ENCODE measurements at regions not wholly inside any gene's neighbourhood (a gene's known extent, or its start where the extent isn't known, plus 50 kb on each side); places are given as distances from the start of the nearest gene placed in this dataset.
"Not testable (repeated sequence)": the region's sequence is repeated elsewhere in the genome, so short reads cannot be mapped to it uniquely, and the experiment has no call there.

DNA sequence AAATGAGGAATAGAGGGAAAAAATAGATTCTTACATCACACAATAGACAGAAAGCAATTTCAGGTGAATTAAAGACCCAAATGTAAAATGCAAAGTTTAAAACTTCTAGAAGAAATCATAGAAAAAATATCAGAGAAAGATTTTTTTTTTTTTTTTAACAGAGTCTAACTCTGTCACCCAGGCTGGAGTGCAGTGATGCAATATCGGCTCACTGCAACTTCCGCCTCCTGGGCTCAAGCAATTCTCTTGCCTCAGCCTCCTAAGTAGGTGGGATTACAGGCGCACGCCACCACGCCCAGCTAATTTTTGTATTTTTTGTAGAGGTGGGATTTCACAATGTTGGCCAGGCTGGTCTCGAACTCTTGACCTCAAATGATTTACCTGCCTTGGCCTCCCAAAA is 141.8 kb downstream of the COPRS start:
- not testable (repeated sequence) for DNase-seq (ENCODE audit: low spot score); FAIRE-seq

DNA sequence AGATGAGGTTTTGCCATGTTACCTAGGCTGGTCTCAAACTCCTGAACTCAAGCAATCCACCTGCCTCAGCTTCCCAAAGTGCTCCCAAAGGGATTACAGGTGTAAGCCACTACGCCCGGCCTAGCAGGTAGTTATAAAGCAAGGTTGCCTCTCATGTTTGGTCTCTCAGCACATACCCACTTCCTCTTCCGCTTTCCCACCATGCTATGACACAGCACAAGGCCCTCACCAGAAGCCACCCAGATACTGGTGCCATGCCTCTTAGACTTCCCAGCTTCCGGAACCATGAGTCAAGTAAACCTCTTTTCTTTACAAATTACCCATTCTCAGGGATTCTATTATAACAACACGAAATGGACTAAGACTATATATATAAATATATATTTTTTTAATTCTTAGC is 143.6 kb downstream of the COPRS start:
- FAIRE-seq = no peak
- DNase-seq (ENCODE audit: low spot score) = no peak

DNA sequence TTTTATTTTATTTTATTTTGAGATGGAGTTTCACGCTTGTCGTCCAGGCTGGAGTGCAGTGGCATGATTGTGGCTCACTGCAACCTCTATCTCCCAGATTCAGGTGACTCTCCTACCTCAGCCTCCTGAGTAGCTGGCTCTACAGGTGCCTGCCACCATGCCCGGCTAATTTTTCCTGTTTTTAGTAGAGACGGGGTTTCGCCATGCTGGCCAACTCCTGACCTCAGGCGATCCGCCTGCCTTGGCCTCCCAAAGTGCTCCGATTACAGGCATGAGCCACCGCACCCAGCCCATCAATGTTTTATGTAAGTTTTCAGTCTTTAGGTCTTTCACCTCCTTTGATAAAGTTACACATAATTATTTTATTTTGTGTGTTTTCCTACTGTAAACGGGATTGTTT is 154.6 kb downstream of the COPRS start:
- FAIRE-seq (no peak), DNase-seq (ENCODE audit: low spot score) (no peak)

- no peak for FAIRE-seq
- no peak for DNase-seq (ENCODE audit: low spot score)
Measured at GRCh38 chr17:31702041-31702440, 157.0 kb downstream of the COPRS start.

DNA sequence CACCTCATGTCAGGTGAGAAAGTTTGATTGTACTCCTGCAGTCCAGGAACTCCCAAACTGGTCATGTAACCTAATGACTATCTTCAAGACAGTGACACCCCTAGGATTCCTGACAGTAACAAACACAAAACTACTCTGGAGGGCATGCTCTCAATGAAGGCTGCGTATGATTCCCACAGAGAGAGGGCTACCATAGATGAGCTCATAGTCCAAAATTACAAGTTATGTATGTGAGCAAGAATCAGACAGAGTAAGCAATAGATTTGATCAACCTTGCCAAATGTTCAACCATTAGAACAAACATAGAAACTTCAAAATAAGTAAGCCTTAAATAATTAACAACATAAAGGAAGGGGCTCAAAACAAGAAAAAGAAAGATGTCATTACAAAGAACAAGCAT is 158.1 kb downstream of the COPRS start:
- no peak for FAIRE-seq

DNA sequence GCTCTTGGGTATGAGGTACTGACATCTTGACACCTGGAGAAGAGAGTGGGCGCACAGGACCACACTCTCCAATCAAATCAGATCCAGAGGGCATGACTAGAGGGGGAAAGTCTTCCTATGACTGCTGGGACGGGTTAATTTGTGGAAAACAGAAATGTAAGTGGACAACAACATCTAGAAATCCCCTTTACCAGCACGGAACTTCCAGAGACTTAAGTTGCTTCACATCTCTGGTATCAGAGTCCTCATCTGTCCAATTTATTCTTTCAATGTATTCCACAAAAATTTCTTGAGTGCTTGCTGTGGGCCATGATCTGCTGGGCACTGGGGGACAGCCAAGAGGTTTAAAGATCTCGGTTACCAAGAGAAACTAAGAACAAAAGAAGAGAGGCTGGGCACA is 159.2 kb downstream of the COPRS start:
- no peak for DNase-seq (ENCODE audit: low spot score)
- no peak for FAIRE-seq

More for the DNA sequence above, 158.1 kb downstream of the COPRS start:
- DNase-seq (ENCODE audit: low spot score) = no peak

GRCh38 chr17:31699281-31699680 is 159.8 kb downstream of the COPRS start:
- DNase-seq (ENCODE audit: low spot score) = no peak

DNA sequence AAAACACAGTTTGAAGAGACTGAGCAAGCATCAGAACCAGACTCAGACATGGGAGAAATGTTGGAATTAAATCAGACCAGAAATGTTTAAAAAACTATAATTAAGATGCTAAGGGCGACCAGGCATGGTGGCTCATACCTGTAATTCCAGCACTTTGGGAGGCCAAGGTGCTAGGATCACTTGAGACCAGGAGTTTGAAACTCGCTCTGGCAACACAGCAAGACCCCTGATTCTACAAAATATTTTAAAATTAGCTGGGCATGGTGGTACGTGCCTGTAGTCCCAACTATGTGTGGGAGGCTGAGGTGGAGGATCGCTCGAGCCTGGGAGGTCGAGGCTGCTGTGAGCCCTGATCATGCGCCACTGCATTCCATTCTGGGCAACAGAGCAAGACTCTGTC is 160.3 kb downstream of the COPRS start:
- DNase-seq (ENCODE audit: low spot score) = no peak
- FAIRE-seq = no peak

More at GRCh38 chr17:31699281-31699680, 159.8 kb downstream of the COPRS start:
- no peak for FAIRE-seq

- DNase-seq (ENCODE audit: low spot score) = no peak
- FAIRE-seq = no peak
Measured at GRCh38 chr17:31697838-31698237, 161.2 kb downstream of the COPRS start.

- FAIRE-seq (no peak), DNase-seq (ENCODE audit: low spot score) (no peak)
Measured at GRCh38 chr17:31696703-31697325, 162.2 kb downstream of the COPRS start.

- no peak for FAIRE-seq
- no peak for DNase-seq (ENCODE audit: low spot score)
Measured at GRCh38 chr17:31696184-31696602, 162.9 kb downstream of the COPRS start.

DNA sequence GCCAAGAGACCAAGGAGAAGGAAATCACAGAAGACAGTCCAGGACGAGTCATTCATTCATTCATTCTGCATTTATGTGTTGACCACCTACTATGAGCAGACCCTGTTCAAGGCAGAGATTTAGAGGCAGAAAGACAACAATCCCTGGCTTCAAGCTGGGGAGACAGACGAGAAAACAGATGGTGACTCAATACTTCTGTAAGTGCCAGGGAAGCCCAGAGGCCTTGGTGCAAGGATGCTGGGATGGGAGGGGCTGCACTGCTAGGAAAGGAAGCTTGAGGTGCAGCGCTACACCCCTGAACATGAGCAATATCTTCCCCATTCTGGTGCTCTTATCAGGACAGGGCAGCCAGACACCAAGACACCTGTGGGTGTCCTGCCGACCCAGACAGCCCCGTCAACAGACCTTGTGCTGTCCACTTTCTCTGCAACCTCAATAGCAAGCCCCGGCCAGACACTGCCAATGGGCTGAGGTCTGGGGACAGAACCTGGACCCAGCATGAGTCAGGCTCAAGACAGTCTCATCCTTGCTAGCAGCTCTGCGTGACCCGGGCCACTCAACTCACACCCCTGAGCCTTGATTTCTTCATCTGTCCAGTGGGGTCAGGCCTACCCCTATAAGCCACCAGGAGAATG is 163.5 kb downstream of the COPRS start:
- FAIRE-seq (peak; percentile 20), DNase-seq (ENCODE audit: low spot score) (no peak)

DNA sequence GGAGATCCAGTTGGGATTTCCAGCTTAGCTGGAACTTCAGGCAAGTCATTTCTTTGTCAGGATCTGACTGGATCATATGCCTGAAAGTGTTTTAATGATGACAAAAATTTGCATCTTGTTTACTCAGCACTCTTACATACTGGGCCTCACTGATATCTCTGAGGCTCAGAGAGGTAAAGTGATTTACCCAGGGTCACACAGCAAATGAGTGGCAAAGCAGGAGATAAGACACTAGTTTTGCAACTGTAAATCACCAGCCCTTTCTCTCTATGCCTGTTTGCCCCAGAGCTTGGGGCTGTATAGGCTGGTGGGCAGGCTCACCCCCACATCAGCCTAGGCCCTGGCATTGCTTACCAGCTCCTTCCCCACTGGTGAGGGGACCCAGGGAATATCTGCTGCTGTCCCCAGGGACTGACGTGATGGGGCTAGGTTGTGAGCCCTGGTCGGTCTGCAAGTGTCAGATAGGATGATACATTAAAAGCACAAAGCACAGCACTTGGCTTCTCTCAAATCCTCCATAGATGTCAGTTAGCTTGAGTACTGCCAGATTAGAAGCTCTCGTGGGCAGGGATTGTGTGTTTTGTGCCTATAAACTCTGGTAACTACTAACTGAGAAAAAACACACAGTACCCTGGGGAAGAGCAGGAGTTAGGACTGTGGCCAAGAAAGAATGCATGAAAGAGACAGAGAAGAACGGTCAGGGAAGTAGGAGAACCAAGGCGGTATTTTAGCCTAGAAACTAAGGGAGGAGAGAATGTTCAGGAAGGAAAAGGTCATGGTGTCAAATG is 165.4 kb downstream of the COPRS start:
- FAIRE-seq = no peak
- DNase-seq (ENCODE audit: low spot score) = no peak

- DNase-seq (ENCODE audit: low spot score) (no peak), FAIRE-seq (no peak)
Measured at GRCh38 chr17:31692632-31693031, 166.4 kb downstream of the COPRS start.

DNA sequence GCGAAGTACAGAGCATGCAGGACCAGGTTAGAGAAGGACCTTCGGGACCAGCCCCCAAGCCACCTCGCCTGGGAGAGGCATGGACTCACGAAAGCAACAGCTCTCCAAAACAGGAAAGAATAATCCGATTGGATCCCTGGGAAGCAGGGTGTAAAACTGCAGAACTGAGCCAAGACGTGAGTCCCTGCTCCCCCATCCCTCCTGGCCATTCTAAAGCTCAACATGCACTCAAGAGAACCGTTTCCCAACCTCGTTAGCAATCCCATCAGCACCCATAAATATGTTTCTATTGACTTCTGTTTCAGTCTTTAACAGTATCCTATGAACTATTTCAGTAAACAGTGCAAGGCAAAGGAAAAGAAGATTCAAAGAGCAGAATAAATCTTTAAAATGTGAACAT is 167.0 kb downstream of the COPRS start:
- DNase-seq (ENCODE audit: low spot score) (no peak), FAIRE-seq (no peak)

DNA sequence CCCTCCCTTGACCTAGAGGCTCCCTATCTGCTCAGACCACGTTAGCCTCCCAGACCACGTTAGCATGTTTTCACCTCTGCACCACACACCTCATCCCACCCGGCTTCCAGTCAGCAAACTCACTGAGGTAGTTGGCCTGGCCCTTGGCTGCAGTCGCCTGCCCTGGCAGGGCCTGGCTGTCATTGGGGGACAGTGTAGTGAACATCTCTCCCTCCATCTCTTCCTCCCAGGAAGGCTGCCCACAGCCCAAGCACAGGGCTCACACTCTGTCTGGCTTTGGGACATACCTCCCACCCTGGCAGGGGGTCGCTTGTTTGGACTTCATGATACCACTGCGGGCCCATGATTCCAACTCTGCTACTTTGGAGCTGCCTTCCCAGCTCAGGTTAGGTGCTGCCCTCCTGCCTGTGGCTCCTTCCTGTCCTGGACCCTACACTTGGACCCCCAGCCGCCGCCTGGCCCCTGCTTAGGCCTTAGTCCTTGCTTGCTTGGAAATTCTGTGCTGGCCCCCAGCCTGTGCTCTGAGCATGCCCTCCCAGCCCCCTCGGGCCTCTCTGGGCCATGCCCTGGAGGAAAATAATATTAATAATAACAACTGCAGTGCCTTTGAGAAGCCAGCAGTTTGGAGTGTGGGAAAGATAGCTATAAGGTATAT is 167.7 kb downstream of the COPRS start:
- no peak for DNase-seq (ENCODE audit: low spot score)
- no peak for FAIRE-seq

DNA sequence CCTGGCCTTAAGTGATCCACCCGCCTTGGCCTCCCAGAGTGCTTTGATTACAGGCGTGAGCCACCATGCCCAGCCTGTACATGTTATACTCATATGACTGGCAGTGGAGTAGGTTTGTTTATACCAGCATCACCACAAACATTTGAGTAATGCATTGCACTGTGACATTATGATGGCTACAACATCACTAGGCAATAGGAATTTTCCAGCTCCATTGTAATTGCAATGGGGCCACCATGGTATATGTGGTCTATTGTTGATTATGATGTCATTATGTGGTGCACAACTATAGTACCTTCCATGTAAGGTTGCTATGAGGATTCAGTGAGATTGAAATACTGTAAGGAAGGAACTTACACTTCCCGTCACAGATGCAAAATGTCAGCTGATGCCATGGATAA is 168.9 kb downstream of the COPRS start:
- DNase-seq (ENCODE audit: low spot score) = no peak
- FAIRE-seq = peak; percentile 85

DNA sequence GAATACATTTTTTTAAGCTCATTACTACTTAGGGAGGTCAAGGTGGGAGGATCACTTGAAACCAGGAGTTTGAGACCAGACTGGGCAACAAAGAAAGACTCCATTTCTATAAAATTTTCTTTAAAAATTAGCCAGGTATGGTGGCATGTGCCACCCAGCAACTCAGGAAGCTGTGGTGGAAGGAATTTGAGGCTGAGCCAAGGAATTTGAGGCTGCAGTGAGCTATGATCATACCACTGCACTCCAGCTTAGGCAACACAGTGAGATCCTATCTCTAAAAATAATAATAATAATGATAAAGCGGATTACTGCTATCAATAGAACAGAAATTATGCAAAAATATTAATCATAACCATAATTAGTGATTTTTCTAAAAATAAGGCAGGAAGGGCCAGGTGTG is 170.3 kb downstream of the COPRS start:
- no peak for DNase-seq (ENCODE audit: low spot score)
- no peak for FAIRE-seq

DNA sequence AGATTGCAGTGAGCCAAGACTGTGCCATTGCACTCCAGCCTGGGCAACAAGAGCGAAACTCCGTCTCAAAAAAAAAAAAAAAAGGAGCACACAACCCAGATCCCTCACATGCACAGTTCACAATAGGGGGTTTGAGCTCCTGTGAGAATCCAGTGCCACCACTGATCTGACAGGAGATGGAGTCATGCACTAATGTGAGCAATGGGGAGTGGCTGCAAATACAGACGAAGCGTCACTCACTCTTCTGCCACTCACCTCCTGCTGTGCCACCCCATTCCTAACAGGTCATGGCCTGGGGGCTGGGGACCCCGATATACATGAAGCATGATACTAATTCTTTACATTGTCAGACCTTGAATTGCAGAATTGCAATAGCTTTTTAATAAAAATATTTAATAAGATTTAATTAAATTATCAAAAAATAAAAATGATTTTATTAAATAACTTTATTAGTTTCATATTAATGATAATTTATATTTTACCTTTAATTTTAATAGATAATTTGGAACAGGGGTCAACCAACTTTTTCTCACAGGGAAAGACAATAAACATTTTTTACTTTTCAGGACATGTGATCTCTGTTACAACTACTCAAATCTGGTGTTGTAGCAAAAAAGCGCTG is 171.4 kb downstream of the COPRS start:
- no peak for FAIRE-seq
- no peak for DNase-seq (ENCODE audit: low spot score)

DNA sequence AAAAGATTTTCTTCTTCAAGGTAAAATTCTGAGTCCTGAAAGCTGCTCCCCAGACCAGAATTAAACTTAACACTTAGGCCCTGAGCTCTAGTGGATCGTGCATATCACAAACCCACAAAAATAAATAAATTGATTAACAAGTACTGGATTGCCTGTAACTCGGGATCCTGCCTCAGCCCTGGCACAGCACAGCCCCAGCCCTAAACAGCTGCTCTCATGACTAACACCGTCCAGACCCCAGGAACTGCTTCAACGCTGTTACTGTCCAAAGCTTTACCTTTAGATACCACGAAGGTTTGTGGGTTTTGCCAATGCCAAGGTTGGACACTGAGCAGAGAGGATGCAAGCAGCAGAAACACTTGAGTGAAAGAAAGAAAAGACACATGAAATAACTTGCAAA is 172.5 kb downstream of the COPRS start:
- DNase-seq (ENCODE audit: low spot score) (no peak), FAIRE-seq (no peak)

DNA sequence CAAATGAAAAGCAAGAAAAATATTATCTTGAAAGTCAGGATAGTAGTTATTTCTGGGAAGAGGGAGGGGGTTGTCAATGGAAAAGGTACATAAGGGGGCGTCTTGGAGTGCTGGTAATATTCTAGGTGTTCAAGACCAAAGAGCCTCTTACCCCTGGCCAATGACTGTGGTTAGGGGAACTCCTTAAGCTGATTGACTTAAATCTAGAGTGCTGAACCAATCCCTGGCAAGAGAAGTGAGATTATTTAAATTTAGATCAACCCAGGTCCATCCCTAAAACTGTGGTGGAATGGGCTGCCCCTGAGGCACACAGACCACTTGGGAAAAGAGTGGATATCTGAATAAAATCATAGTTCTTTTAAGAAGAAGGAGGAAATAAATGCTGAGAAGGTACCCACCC is 174.1 kb downstream of the COPRS start:
- no peak for DNase-seq (ENCODE audit: low spot score)

GRCh38 chr17:31680126-31680525 is 178.9 kb downstream of the COPRS start:
- FAIRE-seq = peak; percentile 67
- no peak for DNase-seq (ENCODE audit: low spot score)

More for the DNA sequence above, 174.1 kb downstream of the COPRS start:
- no peak for FAIRE-seq

Measured in urothelium cell line (cell line).